ENCODE measurements at regions not wholly inside any gene's neighbourhood (a gene's known extent, or its start where the extent isn't known, plus 50 kb on each side); places are given as distances from the start of the nearest gene placed in this dataset.

- intact Hi-C loops (cut with micrococcal nuclease) = no loop called here
- no peak overlapping the region for H2AFZ ChIP-seq (ENCODE audit: low read depth, low read length)
- CTCF ChIA-PET = no interaction called here
- no peak overlapping the region for H3K4me2 ChIP-seq (ENCODE audit: insufficient read depth, low read length)
- DNase-seq (ENCODE audit: low read depth, low spot score) = no peak
- H3K4me1 ChIP-seq (ENCODE audit: control insufficient read depth, extremely low read depth, insufficient read depth, low read length) = no peaks in the 10 kb centered on the region
- peaks cover 2% of the 10 kb centered on the region for H3K79me2 ChIP-seq (ENCODE audit: control insufficient read depth, insufficient read depth, low read length)
- FAIRE-seq = no peak
- H3K9ac ChIP-seq (replicated peaks; ENCODE audit: extremely low read depth, insufficient read depth, low read length) = no peak overlapping the region
- no peak overlapping the region for H3K4me3 ChIP-seq (replicated peaks in 1 of 3; ENCODE audit: insufficient read depth in 1 of 3, low read depth in 1 of 3, low read length in 3 of 3)
- no peak for TF ChIP-seq EZH2 (IDR thresholded peaks at IDR 0.05; ENCODE audit: borderline replicate concordance, low read depth, low read length, severe bottlenecking)
- TF ChIP-seq CTCF (IDR thresholded peaks at IDR 0.05; ENCODE audit: extremely low read depth in 1 of 2, insufficient read depth in 1 of 2, low read depth in 1 of 2, low read length in 2 of 2) = no peak
- no peak for TF ChIP-seq FOS (IDR thresholded peaks at IDR 0.05; ENCODE audit: borderline replicate concordance, insufficient read depth, low read length)
- no peak for TF ChIP-seq POLR2AphosphoS5 (IDR thresholded peaks at IDR 0.05; ENCODE audit: insufficient read depth, low read depth, low read length)
- TF ChIP-seq GATA2 (IDR thresholded peaks at IDR 0.05; ENCODE audit: insufficient read depth, insufficient read length, low read depth, low read length) = no peak
- TF ChIP-seq JUN (IDR thresholded peaks at IDR 0.05; ENCODE audit: borderline replicate concordance, insufficient read depth, insufficient read length, low read depth) = no peak
- peaks cover 2 to 3% of the 10 kb centered on the region in 2 experiments for H3K36me3 ChIP-seq (ENCODE audit: control insufficient read depth in 2 of 2, extremely low read depth in 1 of 2, insufficient read depth in 2 of 2, low read length in 2 of 2)
- H3K27me3 ChIP-seq (ENCODE audit: control insufficient read depth in 2 of 2, insufficient read depth in 2 of 2, low read length in 2 of 2) = no peaks in the 10 kb centered on the region
- H4K20me1 ChIP-seq (replicated peaks; ENCODE audit: control insufficient read depth, extremely low read depth, insufficient read depth, low read length) = no peaks in the 10 kb centered on the region
- dilution Hi-C loops (cut with MboI; ENCODE audit: extremely low pct_ligation_motif_present, low sequenced_read_pairs) = no loop called here
- peaks cover 2% of the 10 kb centered on the region for H3K9me1 ChIP-seq (replicated peaks; ENCODE audit: control insufficient read depth, extremely low read depth, insufficient read depth, low read length)
- no peaks in the 10 kb centered on the region for H3K9me3 ChIP-seq (replicated peaks; ENCODE audit: control insufficient read depth, insufficient read depth, low read length)
- BruUV-seq (replicated peaks) = no TSS peak
- POLR2A ChIA-PET = no interaction called here
- no peak overlapping the region for H3K27ac ChIP-seq (ENCODE audit: insufficient read depth, low read depth, low read length)
Measured at GRCh38 chr18:46260879-46261143, 156.6 kb downstream of the HAUS1 start.

- Histone ChIP-seq H3K27ac (ENCODE audit: insufficient read depth, low read depth, low read length) (no peak overlapping the region), H3K9me3 (replicated peaks; ENCODE audit: control insufficient read depth, insufficient read depth, low read length) (no peaks in the 10 kb centered on the region), H3K9me1 (replicated peaks; ENCODE audit: control insufficient read depth, extremely low read depth, insufficient read depth, low read length) (peaks cover 2% of the 10 kb centered on the region), H4K20me1 (replicated peaks; ENCODE audit: control insufficient read depth, extremely low read depth, insufficient read depth, low read length) (no peaks in the 10 kb centered on the region), H3K4me2 (ENCODE audit: insufficient read depth, low read length) (no peak overlapping the region), H2AFZ (ENCODE audit: low read depth, low read length) (no peak overlapping the region), H3K79me2 (ENCODE audit: control insufficient read depth, insufficient read depth, low read length) (peaks cover 2% of the 10 kb centered on the region), H3K27me3 (ENCODE audit: control insufficient read depth in 2 of 2, insufficient read depth in 2 of 2, low read length in 2 of 2) (no peaks in the 10 kb centered on the region), H3K4me1 (ENCODE audit: control insufficient read depth, extremely low read depth, insufficient read depth, low read length) (no peaks in the 10 kb centered on the region), H3K4me3 (replicated peaks in 1 of 3; ENCODE audit: insufficient read depth in 1 of 3, low read depth in 1 of 3, low read length in 3 of 3) (no peak overlapping the region), H3K36me3 (ENCODE audit: control insufficient read depth in 2 of 2, extremely low read depth in 1 of 2, insufficient read depth in 2 of 2, low read length in 2 of 2) (peaks cover 2 to 3% of the 10 kb centered on the region in 2 experiments), H3K9ac (replicated peaks; ENCODE audit: extremely low read depth, insufficient read depth, low read length) (no peak overlapping the region)
- dilution Hi-C loops (cut with MboI; ENCODE audit: extremely low pct_ligation_motif_present, low sequenced_read_pairs) = no loop called here
- BruUV-seq (replicated peaks) = no TSS peak
- ChIA-PET CTCF (interaction anchor here (0.9 to 1.4 kb wide), 2 partner anchors 19 to 88 kb away, joined by 3 read pairs; a partner anchor contains a TSS), POLR2A (no interaction called here)
- DNase-seq (ENCODE audit: low read depth, low spot score) (no peak), FAIRE-seq (no peak)
- no peak for TF ChIP-seq EZH2 (IDR thresholded peaks at IDR 0.05; ENCODE audit: borderline replicate concordance, low read depth, low read length, severe bottlenecking)
- no peak for TF ChIP-seq POLR2AphosphoS5 (IDR thresholded peaks at IDR 0.05; ENCODE audit: insufficient read depth, low read depth, low read length)
- no peak for TF ChIP-seq FOS (IDR thresholded peaks at IDR 0.05; ENCODE audit: borderline replicate concordance, insufficient read depth, low read length)
- TF ChIP-seq GATA2 (IDR thresholded peaks at IDR 0.05; ENCODE audit: insufficient read depth, insufficient read length, low read depth, low read length) = no peak
- no peak for TF ChIP-seq CTCF (IDR thresholded peaks at IDR 0.05; ENCODE audit: extremely low read depth in 1 of 2, insufficient read depth in 1 of 2, low read depth in 1 of 2, low read length in 2 of 2)
- TF ChIP-seq MYC (IDR thresholded peaks at IDR 0.05; ENCODE audit: low read depth, low read length) = no peak
- no peak for TF ChIP-seq JUN (IDR thresholded peaks at IDR 0.05; ENCODE audit: borderline replicate concordance, insufficient read depth, insufficient read length, low read depth)
- no peak for TF ChIP-seq POLR2A (IDR thresholded peaks at IDR 0.05; ENCODE audit: low read depth, low read length)
- TF ChIP-seq MAX (IDR thresholded peaks at IDR 0.05; ENCODE audit: insufficient read depth, insufficient read length) = no peak
- intact Hi-C loops (cut with micrococcal nuclease) = no loop called here
Measured at GRCh38 chr18:46261799-46262198, 157.6 kb downstream of the HAUS1 start.
